ENCODE measurements at regions not wholly inside any gene's neighbourhood (a gene's known extent, or its start where the extent isn't known, plus 50 kb on each side); places are given as distances from the start of the nearest gene placed in this dataset.

DNA sequence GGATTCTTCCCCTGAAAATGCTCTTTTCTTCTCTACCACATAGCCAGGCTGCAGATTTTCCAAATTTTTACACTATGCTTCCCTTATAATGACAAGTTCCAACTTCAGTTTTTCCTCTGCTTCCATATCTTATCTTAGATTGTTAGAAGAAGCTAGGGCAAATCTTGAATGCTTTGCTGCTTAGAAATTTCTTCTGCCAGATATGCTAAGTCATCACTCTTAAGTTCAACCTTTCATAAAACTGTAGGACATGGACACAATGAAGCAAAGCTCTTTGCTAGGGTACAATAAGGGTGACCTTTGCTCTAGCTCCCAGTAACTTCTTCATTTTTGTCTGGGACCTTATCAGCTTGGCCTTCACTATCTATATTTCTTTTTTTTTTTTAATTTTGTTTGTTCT lies 88.7 kb downstream of the NXNL2 start:
- no peaks in the 10 kb centered on the region for H3K9me3 ChIP-seq (replicated peaks in 1 of 2; ENCODE audit: control insufficient read depth in 1 of 2, insufficient read depth in 1 of 2, low read length in 2 of 2)
- H4K20me1 ChIP-seq (ENCODE audit: insufficient read depth, low read length) = no peaks in the 10 kb centered on the region
- no peaks in the 10 kb centered on the region for H3K79me2 ChIP-seq (ENCODE audit: insufficient read depth, low read length)
- H3K27ac ChIP-seq (ENCODE audit: low read depth in 1 of 2, low read length in 2 of 2) = no peak overlapping the region
- H2AFZ ChIP-seq (ENCODE audit: insufficient read depth, low read depth, low read length, poor library complexity, severe bottlenecking) = no peak overlapping the region
- H3K4me2 ChIP-seq (replicated peaks; ENCODE audit: extremely low read depth, low read length, poor library complexity, severe bottlenecking) = no peak overlapping the region
- H3K36me3 ChIP-seq (replicated peaks in 1 of 2; ENCODE audit: control insufficient read depth in 1 of 2, insufficient read depth in 2 of 2, low read length in 2 of 2) = no peaks in the 10 kb centered on the region
- Mint-ChIP-seq H3K4me1 (no peaks in the 10 kb centered on the region), H3K9me3 (peaks cover 0 to 10% (median 2%) of the 10 kb centered on the region in 7 donors), H3K27me3 (ENCODE audit: low read depth in 3 of 3) (peaks cover 2 to 6% (median 4%) of the 10 kb centered on the region in 3 donors), H3K4me3 (no peak overlapping the region), H3K36me3 (no peaks in the 10 kb centered on the region), H3K27ac (no peak overlapping the region)
- peaks cover 0 to 2% of the 10 kb centered on the region in 2 donors for H3K27me3 ChIP-seq (ENCODE audit: control insufficient read depth in 2 of 2, insufficient read depth in 2 of 2, low read length in 2 of 2)
- no peak overlapping the region for H3K4me3 ChIP-seq (replicated peaks in 1 of 3; ENCODE audit: low read depth in 2 of 3, low read length in 3 of 3)
- no peak for TF ChIP-seq CTCF (IDR thresholded peaks at IDR 0.05)
- DNase-seq = no peak
- intact Hi-C loops (cut with micrococcal nuclease) = no loop called here
- H3K9ac ChIP-seq (ENCODE audit: insufficient read depth, low read length, poor library complexity, severe bottlenecking) = no peak overlapping the region
- no peaks in the 10 kb centered on the region for H3K4me1 ChIP-seq (ENCODE audit: control insufficient read depth in 1 of 2, insufficient read depth in 2 of 2, low read length in 2 of 2)

DNA sequence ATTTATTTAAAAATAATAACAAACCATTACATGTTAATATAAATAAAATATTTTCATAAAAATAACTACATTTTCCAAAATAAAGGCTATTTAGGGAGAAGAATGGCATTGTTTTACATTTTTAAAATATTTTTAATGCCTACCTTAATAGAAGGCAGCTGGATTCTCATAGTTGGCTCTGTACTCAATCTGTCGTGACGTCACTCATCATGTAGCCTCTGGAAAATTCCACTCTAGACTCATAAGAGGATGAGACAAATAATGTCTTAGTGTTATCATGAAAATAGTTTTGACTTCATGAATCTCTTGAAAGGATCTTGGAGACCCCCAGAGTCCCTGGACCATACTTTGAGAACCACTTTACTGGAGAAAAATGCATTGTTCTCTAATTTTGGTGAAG lies 93.1 kb downstream of the NXNL2 start:
- no peak overlapping the region for H3K4me3 Mint-ChIP-seq
- H3K9ac ChIP-seq (ENCODE audit: insufficient read depth, low read length, poor library complexity, severe bottlenecking) = no peak overlapping the region
- H3K4me1 Mint-ChIP-seq = no peaks in the 10 kb centered on the region
- no peak overlapping the region for H3K27ac Mint-ChIP-seq
- peaks cover 1 to 11% (median 7%) of the 10 kb centered on the region in 7 donors for H3K9me3 Mint-ChIP-seq
- no peaks in the 10 kb centered on the region for H4K20me1 ChIP-seq (ENCODE audit: insufficient read depth, low read length)
- WGBS (ENCODE audit: insufficient coverage) = no CpG with 5 or more reads among the region's 2 CpGs
- no peak for TF ChIP-seq CTCF (IDR thresholded peaks at IDR 0.05)
- H3K4me2 ChIP-seq (replicated peaks; ENCODE audit: extremely low read depth, low read length, poor library complexity, severe bottlenecking) = no peak overlapping the region
- H3K4me1 ChIP-seq (ENCODE audit: control insufficient read depth in 1 of 2, insufficient read depth in 2 of 2, low read length in 2 of 2) = no peaks in the 10 kb centered on the region
- DNase-seq = no peak
- H3K27me3 ChIP-seq (ENCODE audit: control insufficient read depth in 2 of 2, insufficient read depth in 2 of 2, low read length in 2 of 2) = no peaks in the 10 kb centered on the region
- H3K79me2 ChIP-seq (ENCODE audit: insufficient read depth, low read length) = no peaks in the 10 kb centered on the region
- no peak overlapping the region for H3K4me3 ChIP-seq (replicated peaks in 1 of 3; ENCODE audit: low read depth in 2 of 3, low read length in 3 of 3)
- no peak overlapping the region for H3K27ac ChIP-seq (ENCODE audit: low read depth in 1 of 2, low read length in 2 of 2)
- H3K27me3 Mint-ChIP-seq (ENCODE audit: low read depth in 3 of 3) = peaks cover 0 to 3% (median 1%) of the 10 kb centered on the region in 3 donors
- no peaks in the 10 kb centered on the region for H3K36me3 ChIP-seq (replicated peaks in 1 of 2; ENCODE audit: control insufficient read depth in 1 of 2, insufficient read depth in 2 of 2, low read length in 2 of 2)
- no peaks in the 10 kb centered on the region for H3K9me3 ChIP-seq (replicated peaks in 1 of 2; ENCODE audit: control insufficient read depth in 1 of 2, insufficient read depth in 1 of 2, low read length in 2 of 2)
- H3K36me3 Mint-ChIP-seq = no peaks in the 10 kb centered on the region
- intact Hi-C loops (cut with micrococcal nuclease) = no loop called here
- H2AFZ ChIP-seq (ENCODE audit: insufficient read depth, low read depth, low read length, poor library complexity, severe bottlenecking) = no peak overlapping the region

Data from CD14-positive monocyte (primary cell).